Small intestine (tissue), 7 donors: ENCODE measurements at regions not wholly inside any gene's neighbourhood (a gene's known extent, or its start where the extent isn't known, plus 50 kb on each side); places are given as distances from the start of the nearest gene placed in this dataset.

ENCODE experiments used
- DNase-seq, 2 donors: peaks; one replicate each; pipeline versions ENCODE4 v3.0.0 to v3.0.0-alpha.2; 2013
- FAIRE-seq: peaks from 2 replicates; lab custom pipeline; 2012; peaks lifted over from hg19 to GRCh38; lab: Jason Lieb, UNC
- H3K27ac ChIP-seq, 3 donors: one replicate each; pipeline ENCODE4 v1.5.1; 2013; ENCODE audit warnings: low read length in 2 of 3, mild to moderate bottlenecking in 2 of 3, control low read depth in 1 of 3, inconsistent platforms in 1 of 3, low read depth in 1 of 3, moderate library complexity in 1 of 3
- H3K27me3 ChIP-seq, 3 donors: one replicate each; pipeline ENCODE4 v1.6.1; 2013; ENCODE audit warnings: low read length in 3 of 3, inconsistent platforms in 1 of 3; ENCODE audit not compliant: control insufficient read depth in 3 of 3, insufficient read depth in 3 of 3
- H3K36me3 ChIP-seq, 3 donors: one replicate each; pipeline ENCODE4 v1.6.1; 2013; ENCODE audit warnings: low read length in 3 of 3, inconsistent platforms in 1 of 3, low read depth in 1 of 3, mild to moderate bottlenecking in 1 of 3, moderate library complexity in 1 of 3; ENCODE audit not compliant: control insufficient read depth in 3 of 3, insufficient read depth in 2 of 3
- H3K4me1 ChIP-seq, 3 donors: one replicate each; pipeline ENCODE4 v1.6.1; 2013; ENCODE audit warnings: low read length in 2 of 3, inconsistent platforms in 1 of 3, low read depth in 1 of 3, mild to moderate bottlenecking in 1 of 3, moderate library complexity in 1 of 3; ENCODE audit not compliant: control insufficient read depth in 3 of 3, insufficient read depth in 2 of 3
- H3K4me3 ChIP-seq, 3 donors: one replicate each; pipeline ENCODE4 v1.5.1; 2013; ENCODE audit warnings: low read length in 3 of 3, control low read depth in 1 of 3, inconsistent platforms in 1 of 3, low read depth in 1 of 3, mild to moderate bottlenecking in 1 of 3, moderate library complexity in 1 of 3
- H3K9me3 ChIP-seq, 2 donors: one replicate each; pipeline ENCODE4 v1.6.1; 2013; ENCODE audit warnings: low read depth in 1 of 2, low read length in 1 of 2; ENCODE audit not compliant: control insufficient read depth in 2 of 2, insufficient read depth in 1 of 2
- WGBS, 3 donors: extraction: QIAGEN DNeasy Blood & Tissue Kit; methylation state at CpG; one replicate each; pipeline ENCODE4 v1.1.7; 2013; 5-methylcytosine and 5-hydroxymethylcytosine counted together
- donor health status: healthy with polysubstance abuse.
- donor health status: control.
- donor health status: control.
- donor health status: Bipolar disorder and iron deficiency.
- donor health status: healthy.

- Histone ChIP-seq H3K4me3 (no peak overlapping the region), H3K9me3 (no peaks in the 10 kb centered on the region), H3K4me1 (no peaks in the 10 kb centered on the region), H3K27me3 (no peaks in the 10 kb centered on the region), H3K27ac (no peak overlapping the region), H3K36me3 (no peaks in the 10 kb centered on the region)
- DNase-seq: no peak
- WGBS, 3 donors: 64 to 88% (median 85%) methylated on average over 4 of the region's 4 CpGs
- no peak for FAIRE-seq
These were observed 423.0 kb downstream of the IRS1 start for GRCh38 chr2:226376516-226377180.

GRCh38 chr2:226366920-226367319 lies 432.7 kb downstream of the IRS1 start:
- DNase-seq: no peak
- Histone ChIP-seq H3K27ac (no peak overlapping the region), H3K9me3 (peaks cover 0 to 2% of the 10 kb centered on the region in 2 donors), H3K4me3 (no peak overlapping the region), H3K27me3 (no peaks in the 10 kb centered on the region), H3K36me3 (no peaks in the 10 kb centered on the region), H3K4me1 (no peaks in the 10 kb centered on the region)
- no peak for FAIRE-seq
- WGBS, 3 donors: 79 to 91% (median 83%) methylated on average over 7 of the region's 7 CpGs

GRCh38 chr2:226364217-226364616 lies 435.4 kb downstream of the IRS1 start:
- DNase-seq: no peak
- FAIRE-seq: no peak
- no peak overlapping the region for H3K27ac ChIP-seq
- H3K4me1 ChIP-seq: no peaks in the 10 kb centered on the region
- H3K9me3 ChIP-seq: peaks cover 0 to 2% of the 10 kb centered on the region in 2 donors
- H3K27me3 ChIP-seq: no peaks in the 10 kb centered on the region
- no peak overlapping the region for H3K4me3 ChIP-seq
- no peaks in the 10 kb centered on the region for H3K36me3 ChIP-seq

GRCh38 chr2:226362980-226363379 lies 436.6 kb downstream of the IRS1 start:
- H3K27me3 ChIP-seq: no peaks in the 10 kb centered on the region
- no peaks in the 10 kb centered on the region for H3K36me3 ChIP-seq
- H3K27ac ChIP-seq: no peak overlapping the region
- H3K4me1 ChIP-seq: no peaks in the 10 kb centered on the region
- H3K4me3 ChIP-seq: no peak overlapping the region
- DNase-seq (no peak), FAIRE-seq (no peak)
- H3K9me3 ChIP-seq: peaks cover 0 to 2% of the 10 kb centered on the region in 2 donors
- WGBS, 3 donors: 31 to 72% (median 50%) methylated on average over 2 of the region's 2 CpGs

- 49 to 64% (median 55%) methylated on average over 2 of the region's 2 CpGs for WGBS, 3 donors
- H3K9me3 ChIP-seq: peaks cover 0 to 2% of the 10 kb centered on the region in 2 donors
These were observed 439.0 kb downstream of the IRS1 start for GRCh38 chr2:226360658-226361057.

GRCh38 chr2:226358688-226359087 lies 440.9 kb downstream of the IRS1 start:
- DNase-seq: no peak
- no peak for FAIRE-seq
- H3K27me3 ChIP-seq: no peaks in the 10 kb centered on the region
- H3K4me3 ChIP-seq: no peak overlapping the region
- no peak overlapping the region for H3K27ac ChIP-seq
- H3K36me3 ChIP-seq: no peaks in the 10 kb centered on the region
- no peaks in the 10 kb centered on the region for H3K4me1 ChIP-seq
- 66 to 89% (median 83%) methylated on average over 5 of the region's 5 CpGs for WGBS, 3 donors
- H3K9me3 ChIP-seq: peaks cover 0 to 2% of the 10 kb centered on the region in 2 donors

More at GRCh38 chr2:226360658-226361057, 439.0 kb downstream of the IRS1 start:
- Histone ChIP-seq H3K36me3 (no peaks in the 10 kb centered on the region), H3K4me1 (no peaks in the 10 kb centered on the region), H3K27ac (no peak overlapping the region), H3K27me3 (no peaks in the 10 kb centered on the region), H3K4me3 (no peak overlapping the region)
- FAIRE-seq (no peak), DNase-seq (peak in 1 of 2 donors; percentile 16)

GRCh38 chr2:226357816-226358215 lies 441.8 kb downstream of the IRS1 start:
- Histone ChIP-seq H3K27ac (no peak overlapping the region), H3K4me3 (no peak overlapping the region), H3K4me1 (no peaks in the 10 kb centered on the region), H3K9me3 (peaks cover 0 to 2% of the 10 kb centered on the region in 2 donors), H3K36me3 (no peaks in the 10 kb centered on the region), H3K27me3 (no peaks in the 10 kb centered on the region)
- no peak for FAIRE-seq
- 88 to 92% (median 88%) methylated on average over 5 of the region's 5 CpGs for WGBS, 3 donors
- DNase-seq: no peak

GRCh38 chr2:226355600-226355999 lies 444.0 kb downstream of the IRS1 start:
- H3K4me3 ChIP-seq: no peak overlapping the region
- no peak for DNase-seq
- H3K4me1 ChIP-seq: no peaks in the 10 kb centered on the region
- no peak for FAIRE-seq
- H3K27ac ChIP-seq: no peak overlapping the region
- H3K9me3 ChIP-seq: no peaks in the 10 kb centered on the region
- H3K27me3 ChIP-seq: no peaks in the 10 kb centered on the region
- H3K36me3 ChIP-seq: no peaks in the 10 kb centered on the region

- Histone ChIP-seq H3K9me3 (no peaks in the 10 kb centered on the region), H3K27me3 (no peaks in the 10 kb centered on the region), H3K36me3 (no peaks in the 10 kb centered on the region), H3K27ac (no peak overlapping the region), H3K4me1 (no peaks in the 10 kb centered on the region), H3K4me3 (no peak overlapping the region)
- DNase-seq (no peak), FAIRE-seq (no peak)
These were observed 445.2 kb downstream of the IRS1 start for GRCh38 chr2:226354434-226354833.
